GM21360 (cell line): ENCODE measurements at regions not wholly inside any gene's neighbourhood (a gene's known extent, or its start where the extent isn't known, plus 50 kb on each side); places are given as distances from the start of the nearest gene placed in this dataset.
"Not testable (repeated sequence)": the region's sequence is repeated elsewhere in the genome, so short reads cannot be mapped to it uniquely, and the experiment has no call there.

Experiments used
- ATAC-seq: cut with Tn5 transposase; IDR thresholded peaks from one replicate; pipeline ENCODE4 v1.9.1; 2021; ENCODE audit warnings: mild to moderate bottlenecking, moderate library complexity; ENCODE audit not compliant: unreplicated experiment

- no peak for ATAC-seq
Observed at GRCh38 chr2:51881673-51882072, 849.7 kb upstream of the NRXN1 start.

- ATAC-seq = no peak
Observed at GRCh38 chr2:51880153-51880552, 848.2 kb upstream of the NRXN1 start.

- no peak for ATAC-seq
Observed at GRCh38 chr2:51866361-51866760, 834.4 kb upstream of the NRXN1 start.

- no peak for ATAC-seq
Observed at GRCh38 chr2:51859260-51859659, 827.3 kb upstream of the NRXN1 start.

GRCh38 chr2:51855683-51856082 is 823.8 kb upstream of the NRXN1 start:
- ATAC-seq = no peak

- no peak for ATAC-seq
Observed at GRCh38 chr2:51846796-51847195, 814.9 kb upstream of the NRXN1 start.

- ATAC-seq = no peak
Observed at GRCh38 chr2:51846018-51846417, 814.1 kb upstream of the NRXN1 start.

- no peak for ATAC-seq
Observed at GRCh38 chr2:51844596-51844995, 812.7 kb upstream of the NRXN1 start.

GRCh38 chr2:51829477-51829876 is 797.5 kb upstream of the NRXN1 start:
- no peak for ATAC-seq

GRCh38 chr2:51825823-51826222 is 793.9 kb upstream of the NRXN1 start:
- no peak for ATAC-seq

GRCh38 chr2:51813247-51813646 is 781.3 kb upstream of the NRXN1 start:
- ATAC-seq = no peak

GRCh38 chr2:51812138-51812866 is 780.4 kb upstream of the NRXN1 start:
- ATAC-seq = no peak

- no peak for ATAC-seq
Observed at GRCh38 chr2:51810197-51810596, 778.3 kb upstream of the NRXN1 start.

- ATAC-seq = no peak
Observed at GRCh38 chr2:51807229-51807628, 775.3 kb upstream of the NRXN1 start.

GRCh38 chr2:51795248-51795888 is 763.4 kb upstream of the NRXN1 start:
- ATAC-seq = no peak

GRCh38 chr2:51791496-51791895 is 759.6 kb upstream of the NRXN1 start:
- no peak for ATAC-seq

GRCh38 chr2:51790854-51791253 is 758.9 kb upstream of the NRXN1 start:
- no peak for ATAC-seq

- ATAC-seq = no peak
Observed at GRCh38 chr2:51789918-51790317, 758.0 kb upstream of the NRXN1 start.

- no peak for ATAC-seq
Observed at GRCh38 chr2:51782921-51783765, 751.2 kb upstream of the NRXN1 start.

GRCh38 chr2:51781691-51782090 is 749.8 kb upstream of the NRXN1 start:
- ATAC-seq = no peak

- ATAC-seq = no peak
Observed at GRCh38 chr2:51780353-51780752, 748.4 kb upstream of the NRXN1 start.

- ATAC-seq = not testable (repeated sequence)
Observed at GRCh38 chr2:51779723-51780122, 747.8 kb upstream of the NRXN1 start.
